OCI-LY1 (cell line): ENCODE measurements at regions not wholly inside any gene's neighbourhood (a gene's known extent, or its start where the extent isn't known, plus 50 kb on each side); places are given as distances from the start of the nearest gene placed in this dataset.

ENCODE experiments used
- EZH2 ChIP-seq: fragments of 200-600 bp; sonication (generic), shearing (Covaris generic); IDR thresholded peaks from 2 replicates; pipeline ENCODE4 v1.8.0; 2017; ENCODE audit warnings: borderline replicate concordance, mixed run types, mild to moderate bottlenecking, antibody characterized with exemption, low read length, moderate library complexity, mixed read lengths
- TF ChIP-seq, protein P1 (sequence below): fragments of 200-600 bp; sonication (generic), shearing (Covaris generic); IDR thresholded peaks from 2 replicates; pipeline ENCODE4 v1.5.1; 2017; ENCODE audit warnings: mild to moderate bottlenecking, antibody characterized with exemption, low read length, moderate library complexity, mixed read lengths

DNA sequence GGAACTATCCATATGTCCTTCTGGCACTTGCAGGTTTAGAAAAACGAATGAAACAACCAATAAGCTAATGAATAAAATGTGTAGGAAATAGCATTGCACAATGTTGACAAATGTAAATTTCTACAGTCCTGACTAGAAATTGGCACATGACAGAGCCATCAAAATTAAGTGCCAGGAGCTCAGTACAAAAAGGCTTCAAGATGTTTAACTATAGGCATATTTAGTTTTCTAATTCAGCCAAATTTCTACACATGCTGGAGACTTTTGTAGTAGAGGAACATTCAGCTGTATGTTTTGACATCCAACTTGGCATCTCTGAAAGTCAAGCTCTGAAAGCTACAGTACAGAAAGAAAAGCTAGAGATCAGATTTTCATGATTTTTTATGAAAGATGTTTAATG, 1999.4 kb upstream of the AGA start:
- TF ChIP-seq, protein P1, sequence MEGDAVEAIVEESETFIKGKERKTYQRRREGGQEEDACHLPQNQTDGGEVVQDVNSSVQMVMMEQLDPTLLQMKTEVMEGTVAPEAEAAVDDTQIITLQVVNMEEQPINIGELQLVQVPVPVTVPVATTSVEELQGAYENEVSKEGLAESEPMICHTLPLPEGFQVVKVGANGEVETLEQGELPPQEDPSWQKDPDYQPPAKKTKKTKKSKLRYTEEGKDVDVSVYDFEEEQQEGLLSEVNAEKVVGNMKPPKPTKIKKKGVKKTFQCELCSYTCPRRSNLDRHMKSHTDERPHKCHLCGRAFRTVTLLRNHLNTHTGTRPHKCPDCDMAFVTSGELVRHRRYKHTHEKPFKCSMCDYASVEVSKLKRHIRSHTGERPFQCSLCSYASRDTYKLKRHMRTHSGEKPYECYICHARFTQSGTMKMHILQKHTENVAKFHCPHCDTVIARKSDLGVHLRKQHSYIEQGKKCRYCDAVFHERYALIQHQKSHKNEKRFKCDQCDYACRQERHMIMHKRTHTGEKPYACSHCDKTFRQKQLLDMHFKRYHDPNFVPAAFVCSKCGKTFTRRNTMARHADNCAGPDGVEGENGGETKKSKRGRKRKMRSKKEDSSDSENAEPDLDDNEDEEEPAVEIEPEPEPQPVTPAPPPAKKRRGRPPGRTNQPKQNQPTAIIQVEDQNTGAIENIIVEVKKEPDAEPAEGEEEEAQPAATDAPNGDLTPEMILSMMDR, result no peak
- no peak for TF ChIP-seq EZH2
